ENCODE measurements at regions not wholly inside any gene's neighbourhood (a gene's known extent, or its start where the extent isn't known, plus 50 kb on each side); places are given as distances from the start of the nearest gene placed in this dataset.

DNA sequence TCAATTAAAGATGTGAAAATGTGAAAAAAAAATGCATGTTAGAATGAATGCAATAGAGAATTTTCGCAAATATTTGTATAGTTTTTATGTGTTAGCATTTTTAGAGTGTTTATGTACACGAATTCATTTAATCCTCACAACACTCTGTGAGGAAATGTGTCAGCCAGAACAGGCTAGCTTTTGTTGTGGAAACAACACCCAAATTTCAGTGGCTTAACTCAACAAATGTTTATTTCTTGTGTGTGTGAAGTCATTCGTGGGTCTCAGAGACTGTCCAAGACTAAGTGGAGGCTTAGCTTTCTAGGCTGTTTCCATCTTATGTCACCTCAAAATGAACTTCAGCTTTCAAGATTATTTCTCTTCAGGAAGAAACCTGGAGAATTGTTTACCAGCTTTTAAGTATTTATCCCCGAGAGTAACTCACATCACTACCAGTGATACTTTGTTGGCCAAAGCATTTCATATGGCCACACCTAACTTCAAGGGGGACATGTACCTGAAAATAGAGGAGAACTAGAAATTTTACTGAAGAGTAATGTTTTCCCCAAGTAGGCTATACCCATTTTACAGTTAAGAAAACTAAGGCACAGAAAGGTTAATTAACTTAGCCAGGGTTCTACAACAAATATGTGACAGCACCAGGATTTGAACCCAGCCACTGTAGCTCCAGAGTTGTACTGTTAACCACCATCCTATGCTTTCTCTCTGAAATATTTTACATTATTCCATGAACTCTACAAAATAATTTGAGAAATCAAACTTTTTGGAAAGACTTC is 306.1 kb downstream of the QKI start:
- no peak for DNase-seq (ENCODE audit: low spot score)

DNA sequence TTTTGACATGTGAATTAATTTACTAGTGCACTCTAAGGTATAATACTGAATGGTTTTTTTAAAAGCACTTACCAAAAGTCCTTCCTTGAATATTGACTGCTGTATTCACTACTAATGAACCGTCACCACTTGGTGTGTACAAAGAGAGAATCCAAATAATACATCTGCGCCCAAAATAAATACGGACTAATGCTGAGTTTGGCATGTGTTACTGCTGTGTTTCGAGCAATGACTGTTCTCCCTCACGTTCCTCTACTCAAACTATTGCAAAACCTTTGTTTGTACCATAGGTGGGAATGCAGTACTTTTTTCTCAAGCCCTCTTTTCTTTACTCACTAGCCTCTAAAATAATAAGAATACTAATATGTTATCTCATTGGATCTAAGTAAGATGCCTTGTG is 305.5 kb downstream of the QKI start:
- no peak for DNase-seq (ENCODE audit: low spot score)

DNA sequence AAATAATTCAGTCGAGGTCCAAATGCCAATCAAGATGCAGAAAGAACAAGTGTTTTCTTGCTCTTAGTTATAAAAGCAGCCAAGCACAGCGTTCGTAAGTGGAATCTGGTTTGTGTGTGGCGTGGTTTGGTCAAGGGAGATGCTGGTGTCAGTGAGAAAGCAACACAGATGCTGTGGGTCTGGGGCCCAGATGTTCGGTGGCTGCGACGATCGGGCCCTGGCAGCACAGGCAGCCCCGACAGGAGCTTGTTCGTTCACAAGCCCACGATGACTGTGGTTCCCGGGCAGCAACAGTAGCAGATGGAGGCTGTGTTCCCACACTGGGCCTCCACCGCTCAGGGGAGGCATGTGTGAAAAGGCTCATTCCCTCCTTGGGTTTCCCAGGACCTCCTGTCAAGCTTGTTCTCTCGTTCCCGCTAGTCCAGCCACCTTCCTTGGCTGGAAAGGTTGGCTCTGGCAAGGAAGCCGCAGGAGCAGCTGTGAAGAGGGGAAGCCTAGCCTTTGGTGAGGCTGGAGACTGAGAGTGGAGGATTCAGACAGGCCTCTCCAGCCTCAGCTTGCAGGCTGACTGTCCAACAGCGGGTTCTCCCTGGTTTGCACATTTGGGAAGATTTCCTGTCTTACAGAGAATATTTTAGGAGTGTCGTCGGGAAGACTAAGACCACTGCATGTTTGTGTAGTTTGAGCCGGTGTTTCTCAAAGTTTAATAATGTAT is 304.7 kb downstream of the QKI start:
- no peak for DNase-seq (ENCODE audit: low spot score)

GRCh38 chr6:163718537-163718936 is 304.0 kb downstream of the QKI start:
- no peak for DNase-seq (ENCODE audit: low spot score)

- DNase-seq (ENCODE audit: low spot score) = no peak
Measured at GRCh38 chr6:163717106-163717764, 302.7 kb downstream of the QKI start.

- DNase-seq (ENCODE audit: low spot score) = no peak
Measured at GRCh38 chr6:163716690-163717089, 302.2 kb downstream of the QKI start.

GRCh38 chr6:163715846-163716245 is 301.3 kb downstream of the QKI start:
- DNase-seq (ENCODE audit: low spot score) = no peak

- no peak for DNase-seq (ENCODE audit: low spot score)
Measured at GRCh38 chr6:163714179-163714578, 299.7 kb downstream of the QKI start.

DNA sequence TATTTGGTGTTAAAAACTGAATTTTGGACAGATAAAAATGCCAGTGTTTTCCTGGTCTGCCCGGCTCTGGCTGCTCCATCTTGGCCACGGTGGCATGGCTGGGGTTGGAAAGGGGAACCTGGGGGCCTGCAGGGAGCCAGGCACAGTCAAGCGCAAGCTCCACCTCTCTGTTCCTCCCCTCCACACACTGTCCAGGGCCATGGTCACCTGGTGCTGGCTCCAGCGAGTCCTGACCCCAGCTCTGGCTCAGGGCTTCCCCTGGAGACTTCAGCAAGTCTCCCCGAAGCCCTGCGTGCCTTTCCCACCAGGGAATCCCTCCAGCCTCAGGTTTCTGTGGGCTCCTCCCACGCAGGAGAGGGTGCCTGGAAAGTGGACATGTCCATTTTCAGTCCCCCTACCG is 298.5 kb downstream of the QKI start:
- DNase-seq (ENCODE audit: low spot score) = no peak

DNA sequence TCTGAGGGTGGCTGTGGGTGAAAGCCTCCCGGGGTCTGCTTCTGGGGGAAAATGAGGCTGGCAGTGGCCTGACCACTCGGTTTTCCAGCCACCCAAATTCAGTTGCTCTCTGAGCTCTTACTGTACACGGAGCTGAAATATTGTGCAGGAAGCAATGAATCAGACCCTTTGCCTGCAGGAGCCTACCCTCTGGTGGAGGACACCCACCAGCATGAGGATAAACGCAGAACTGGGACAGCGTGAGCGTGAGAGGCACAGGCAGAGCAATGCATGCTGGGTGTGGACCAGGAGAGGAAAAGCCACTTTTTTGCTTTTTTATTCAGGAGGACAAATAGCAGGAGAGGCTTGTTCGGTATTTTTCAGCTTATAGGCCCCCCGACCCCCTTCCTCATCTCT is 298.0 kb downstream of the QKI start:
- DNase-seq (ENCODE audit: low spot score) = no peak

GRCh38 chr6:163711615-163712565 is 297.4 kb downstream of the QKI start:
- peak; percentile 61 for DNase-seq (ENCODE audit: low spot score)

GRCh38 chr6:163710532-163711470 is 296.3 kb downstream of the QKI start:
- DNase-seq (ENCODE audit: low spot score) = no peak

- DNase-seq (ENCODE audit: low spot score) = no peak
Measured at GRCh38 chr6:163709693-163710092, 295.2 kb downstream of the QKI start.

DNA sequence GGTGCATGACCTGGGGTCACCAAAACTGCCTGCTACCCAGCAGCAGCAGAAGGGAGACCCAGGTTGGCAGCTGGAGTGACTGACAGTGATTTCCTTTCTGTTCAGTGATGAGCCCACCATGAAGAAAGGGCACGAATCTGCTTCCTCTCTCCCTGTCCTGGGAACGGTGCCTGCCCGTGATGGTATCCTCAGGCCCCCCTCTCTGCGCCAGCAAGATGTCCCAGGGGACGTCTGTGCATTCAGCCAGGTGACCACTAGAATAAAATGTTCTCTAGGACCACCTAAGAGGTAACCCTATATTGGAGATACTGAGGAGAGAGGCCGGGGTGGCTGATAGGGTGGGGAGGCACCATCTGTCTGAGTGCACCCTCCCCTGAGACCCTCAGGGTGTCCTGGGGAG is 294.7 kb downstream of the QKI start:
- no peak for DNase-seq (ENCODE audit: low spot score)

- DNase-seq (ENCODE audit: low spot score) = no peak
Measured at GRCh38 chr6:163708466-163708865, 293.9 kb downstream of the QKI start.

- DNase-seq (ENCODE audit: low spot score) = no peak
Measured at GRCh38 chr6:163707387-163708355, 293.2 kb downstream of the QKI start.

- DNase-seq (ENCODE audit: low spot score) = no peak
Measured at GRCh38 chr6:163706500-163707087, 292.1 kb downstream of the QKI start.

DNA sequence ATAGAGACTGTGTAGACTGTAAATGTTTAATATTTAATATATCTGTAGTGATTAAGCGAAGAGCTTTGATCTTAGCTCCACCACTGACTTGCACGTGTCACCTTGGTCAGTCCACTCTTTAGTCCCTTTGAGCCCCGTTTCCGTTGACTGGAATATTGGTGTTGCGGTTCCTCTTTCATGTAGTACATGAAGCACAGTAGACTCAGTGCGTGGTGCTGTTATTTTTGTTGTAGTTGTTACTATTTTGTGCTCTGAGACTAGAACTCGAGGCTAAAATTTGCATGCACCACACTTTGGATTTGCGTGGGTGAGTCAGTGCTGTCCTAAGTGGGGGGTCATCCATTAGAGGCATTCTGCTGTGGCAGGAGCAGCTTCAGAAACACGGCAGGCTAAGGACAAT is 291.4 kb downstream of the QKI start:
- no peak for DNase-seq (ENCODE audit: low spot score)

- DNase-seq (ENCODE audit: low spot score) = no peak
Measured at GRCh38 chr6:163702736-163703135, 288.2 kb downstream of the QKI start.
